Activated naive CD4-positive, alpha-beta T cell treated with anti-CD3 and anti-CD28 coated beads, Interleukin-2, amount 50 U/mL, for 72 hours (primary cell): ENCODE measurements at regions not wholly inside any gene's neighbourhood (a gene's known extent, or its start where the extent isn't known, plus 50 kb on each side); places are given as distances from the start of the nearest gene placed in this dataset.

Source experiments
- ATAC-seq, 2 donors: fragments of 150-1000 bp; cut with Tn5 transposase; 2 replicates each; pipeline ENCODE4 v1.10.0; 2021; ENCODE audit warnings: mild to moderate bottlenecking in 2 of 2, moderate library complexity in 2 of 2
- DNase-seq, 2 donors: peaks; one replicate each; pipeline ENCODE4 v3.0.0; 2021 to 2022; ENCODE audit warnings: low spot score in 2 of 2
- H3K27ac Mint-ChIP-seq, 2 donors: one replicate each; pipeline ENCODE4 v1.8.0; 2022; ENCODE audit warnings: mild to moderate bottlenecking in 2 of 2, mixed read lengths in 2 of 2
- H3K36me3 Mint-ChIP-seq, 2 donors: one replicate each; pipeline ENCODE4 v1.8.0; 2022; ENCODE audit warnings: mixed read lengths in 2 of 2
- H3K9me3 Mint-ChIP-seq, 2 donors: one replicate each; pipeline ENCODE4 v1.8.0; 2022; ENCODE audit warnings: mixed read lengths in 2 of 2

DNA sequence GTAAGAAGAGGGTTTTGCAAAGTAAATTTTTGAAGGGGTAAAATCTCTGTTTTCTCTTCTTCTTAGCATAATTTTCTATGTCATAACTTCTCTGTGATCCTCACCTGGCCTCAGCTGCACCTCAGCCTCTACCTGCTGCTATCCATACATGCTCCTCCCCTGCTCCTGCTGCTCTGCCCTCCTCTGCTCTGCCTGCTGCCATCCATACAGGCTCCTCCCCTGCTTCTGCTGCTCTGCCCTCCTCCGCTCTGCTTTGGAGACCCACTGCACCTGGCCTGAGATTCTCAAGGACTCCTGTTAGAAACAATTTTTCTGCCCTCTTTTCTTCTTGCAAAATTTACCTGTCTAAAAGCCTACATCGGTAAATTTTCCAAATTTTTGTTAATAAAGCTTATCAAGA is 388.6 kb upstream of the PITX2 start:
- H3K36me3 Mint-ChIP-seq = no peaks in the 10 kb centered on the region
- H3K9me3 Mint-ChIP-seq = no peaks in the 10 kb centered on the region
- no peak overlapping the region for H3K27ac Mint-ChIP-seq
- no peak for DNase-seq
- no peak for ATAC-seq

DNA sequence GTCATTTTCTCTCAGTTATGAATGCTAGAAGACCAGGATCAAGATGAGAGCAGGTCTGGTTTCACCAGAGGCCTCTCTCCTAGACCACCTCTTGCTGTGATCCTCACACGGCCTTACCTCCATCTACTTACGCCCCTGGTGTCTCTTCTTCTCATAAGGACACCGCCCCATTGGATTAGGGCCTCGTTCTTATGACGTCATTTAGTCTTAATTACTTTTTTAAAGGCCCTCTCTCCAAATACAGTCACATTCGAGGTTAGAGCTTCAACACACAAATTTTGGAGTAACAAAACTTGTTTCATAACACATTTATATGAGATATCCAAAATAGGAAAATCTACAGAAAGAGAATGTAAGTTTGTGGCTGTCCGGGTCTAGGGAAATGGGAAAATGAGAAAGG is 391.0 kb upstream of the PITX2 start:
- no peak for DNase-seq
- no peak for ATAC-seq
- no peaks in the 10 kb centered on the region for H3K36me3 Mint-ChIP-seq
- no peak overlapping the region for H3K27ac Mint-ChIP-seq
- no peaks in the 10 kb centered on the region for H3K9me3 Mint-ChIP-seq

DNA sequence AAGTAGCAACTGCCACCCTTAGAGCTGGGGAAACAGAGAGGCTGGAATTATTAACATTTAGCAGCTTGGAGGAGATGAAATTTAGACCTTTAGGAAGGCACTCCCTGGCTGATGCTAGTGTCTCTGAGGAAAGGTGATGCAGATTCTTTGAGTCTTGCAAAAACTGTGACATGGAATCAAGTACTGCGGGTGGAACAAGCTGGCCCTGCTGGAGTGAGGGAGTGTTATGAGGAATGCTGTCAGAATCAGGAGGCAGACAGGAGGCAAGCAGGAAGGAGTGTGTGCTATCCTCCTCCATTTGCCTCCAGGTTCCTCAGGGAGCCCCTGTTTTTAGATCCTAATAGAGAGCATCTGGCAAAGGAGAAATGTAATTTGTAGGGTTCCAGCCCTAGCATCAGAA is 391.7 kb upstream of the PITX2 start:
- ATAC-seq = no peak
- no peaks in the 10 kb centered on the region for H3K9me3 Mint-ChIP-seq
- no peaks in the 10 kb centered on the region for H3K36me3 Mint-ChIP-seq
- no peak overlapping the region for H3K27ac Mint-ChIP-seq
- DNase-seq = no peak

DNA sequence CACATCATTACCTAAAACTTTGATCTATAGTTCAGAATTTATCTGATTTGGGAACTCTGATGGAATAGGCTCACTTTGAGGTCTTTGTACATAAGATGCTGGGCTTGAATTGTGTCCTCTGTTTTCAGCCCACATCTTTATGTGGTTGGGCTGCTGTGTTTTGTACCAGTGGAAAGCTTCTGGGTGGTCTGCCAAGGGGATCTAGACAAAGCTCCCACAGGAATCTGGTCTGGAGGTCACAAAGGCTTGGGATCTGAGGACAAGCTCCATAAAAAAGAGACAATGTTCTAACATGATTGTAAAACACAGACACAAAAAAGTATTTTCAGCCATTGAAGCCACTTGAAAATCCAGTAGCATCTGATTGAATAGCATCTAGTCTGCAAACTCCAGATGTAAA is 393.5 kb upstream of the PITX2 start:
- H3K36me3 Mint-ChIP-seq = no peaks in the 10 kb centered on the region
- no peak for DNase-seq
- H3K27ac Mint-ChIP-seq = no peak overlapping the region
- ATAC-seq = no peak
- H3K9me3 Mint-ChIP-seq = no peaks in the 10 kb centered on the region

DNA sequence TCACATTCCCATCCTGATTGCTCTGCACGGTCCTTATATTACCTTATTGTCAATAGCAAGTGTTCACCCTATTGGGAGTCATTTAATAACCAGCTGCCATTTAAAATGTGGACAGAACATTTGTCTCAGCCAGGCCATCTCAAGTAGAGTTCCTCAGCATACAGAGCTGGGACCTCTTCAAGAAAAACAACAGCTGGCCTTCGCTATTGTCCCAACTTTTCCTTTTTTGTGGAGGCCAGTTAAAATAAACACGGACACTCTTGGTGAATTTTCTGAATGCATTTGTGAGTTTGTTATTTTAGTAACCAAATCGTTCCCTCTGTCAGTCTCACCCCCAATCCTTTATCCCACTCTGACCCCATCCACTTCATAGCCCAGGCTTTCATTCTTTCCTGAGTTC is 395.3 kb upstream of the PITX2 start:
- DNase-seq = no peak
- H3K27ac Mint-ChIP-seq = no peak overlapping the region
- ATAC-seq = no peak
- H3K36me3 Mint-ChIP-seq = no peaks in the 10 kb centered on the region
- H3K9me3 Mint-ChIP-seq = peaks cover 4 to 5% of the 10 kb centered on the region in 2 donors

DNA sequence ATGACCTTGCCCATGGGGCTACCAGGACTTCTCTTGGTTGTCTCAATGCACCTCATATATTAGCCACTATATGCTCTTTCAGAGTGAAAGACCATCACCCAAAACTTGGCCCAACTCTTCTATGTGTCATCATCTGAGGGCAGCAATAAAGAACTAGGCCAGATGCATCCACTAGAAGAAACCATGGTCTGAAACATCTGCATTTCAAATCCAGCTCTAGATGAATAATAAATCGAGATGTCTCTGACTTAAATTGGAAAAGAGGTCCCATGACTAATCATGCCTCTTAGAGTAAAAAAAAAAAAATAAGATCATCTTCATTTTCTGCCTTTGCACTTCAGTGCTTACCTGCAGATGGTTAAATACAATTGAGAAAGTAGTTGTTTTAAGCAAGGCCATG is 397.6 kb upstream of the PITX2 start:
- Mint-ChIP-seq H3K27ac (no peak overlapping the region), H3K36me3 (no peaks in the 10 kb centered on the region), H3K9me3 (peaks cover 8 to 10% of the 10 kb centered on the region in 2 donors)
- ATAC-seq (no peak), DNase-seq (no peak)

DNA sequence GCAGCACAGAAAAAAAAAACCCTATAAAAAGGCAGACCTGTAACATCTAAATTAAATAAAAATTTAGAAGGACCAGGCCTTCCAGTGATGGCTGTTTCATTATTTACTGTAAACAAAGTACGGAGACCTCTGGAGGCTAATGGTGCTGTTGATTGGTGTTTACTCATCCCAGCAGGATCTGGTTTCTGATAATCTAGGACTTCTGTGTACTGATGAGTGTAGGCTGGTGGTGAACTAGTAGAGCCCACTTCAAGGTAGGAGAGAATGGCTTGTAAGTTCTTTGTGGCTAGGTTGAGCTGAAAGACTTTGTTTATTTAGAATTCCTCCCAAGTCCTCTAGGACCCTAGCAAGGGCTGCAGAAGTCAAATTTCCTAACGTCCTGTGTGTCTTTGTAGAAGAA is 398.1 kb upstream of the PITX2 start:
- Mint-ChIP-seq H3K36me3 (no peaks in the 10 kb centered on the region), H3K27ac (no peak overlapping the region), H3K9me3 (peaks cover 8 to 12% of the 10 kb centered on the region in 2 donors)
- no peak for ATAC-seq
- DNase-seq = no peak

DNA sequence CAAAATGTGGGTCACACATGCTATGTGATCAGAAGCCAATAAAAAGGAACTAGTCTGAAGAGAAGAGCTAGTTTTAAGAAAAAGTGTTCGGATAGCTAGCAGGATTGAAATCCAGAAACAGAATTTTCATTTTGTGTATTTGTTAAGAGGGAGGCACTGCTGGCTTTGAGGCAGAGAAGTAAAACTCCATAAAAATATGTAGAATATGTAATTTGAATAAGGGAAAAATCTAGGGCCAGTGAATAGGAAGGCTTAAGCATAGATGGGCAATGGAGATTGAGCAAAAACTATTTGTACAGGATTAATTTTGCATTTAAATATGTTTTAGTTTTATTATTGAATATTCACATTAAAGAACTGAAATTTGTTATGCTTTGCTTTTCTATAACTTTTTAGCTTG is 399.9 kb upstream of the PITX2 start:
- Mint-ChIP-seq H3K36me3 (no peaks in the 10 kb centered on the region), H3K27ac (no peak overlapping the region), H3K9me3 (peaks cover 8 to 15% of the 10 kb centered on the region in 2 donors)
- no peak for ATAC-seq
- no peak for DNase-seq

DNA sequence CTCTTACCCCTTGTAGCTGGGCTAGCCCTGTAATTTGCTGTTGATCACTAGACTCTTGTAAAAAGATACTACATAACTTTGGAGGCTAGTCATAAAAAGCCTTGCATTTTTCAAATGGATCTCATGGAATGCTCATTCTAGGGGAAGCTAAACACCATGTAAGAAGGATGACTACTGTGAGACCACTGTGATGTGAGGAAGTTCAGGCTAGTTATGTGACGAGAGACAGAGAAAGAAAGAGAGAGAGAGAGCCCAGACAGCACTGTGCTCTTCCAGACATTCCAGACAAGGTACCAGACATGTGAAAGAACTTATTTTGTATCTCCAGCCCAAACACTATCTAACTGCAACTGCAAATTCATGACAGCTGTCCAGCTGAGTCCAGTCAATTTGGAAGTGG is 404.6 kb upstream of the PITX2 start:
- no peaks in the 10 kb centered on the region for H3K36me3 Mint-ChIP-seq
- peaks cover 12 to 15% of the 10 kb centered on the region in 2 donors for H3K9me3 Mint-ChIP-seq
- ATAC-seq (no peak), DNase-seq (no peak)
- H3K27ac Mint-ChIP-seq = no peak overlapping the region

DNA sequence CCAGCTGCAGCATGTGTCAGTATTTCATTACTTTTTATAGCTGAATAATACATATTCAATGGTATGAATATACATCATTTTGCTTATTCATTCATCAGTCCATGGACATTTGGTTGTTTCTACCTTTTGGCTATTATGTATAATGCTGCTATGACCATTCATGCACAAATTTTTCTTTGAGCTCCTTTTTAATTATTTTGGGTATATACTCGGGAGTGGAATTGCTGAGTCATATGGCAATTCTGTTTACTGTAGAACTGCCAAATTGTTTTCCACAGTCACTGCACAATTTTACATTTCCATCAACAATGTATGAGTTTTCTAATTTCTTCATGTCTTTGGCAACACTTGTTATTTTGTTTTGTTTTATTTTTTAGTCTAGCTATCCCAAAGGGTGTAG is 405.9 kb upstream of the PITX2 start:
- Mint-ChIP-seq H3K36me3 (no peaks in the 10 kb centered on the region), H3K27ac (no peak overlapping the region), H3K9me3 (peaks cover 10 to 11% of the 10 kb centered on the region in 2 donors)
- DNase-seq = no peak
- ATAC-seq = no peak

DNA sequence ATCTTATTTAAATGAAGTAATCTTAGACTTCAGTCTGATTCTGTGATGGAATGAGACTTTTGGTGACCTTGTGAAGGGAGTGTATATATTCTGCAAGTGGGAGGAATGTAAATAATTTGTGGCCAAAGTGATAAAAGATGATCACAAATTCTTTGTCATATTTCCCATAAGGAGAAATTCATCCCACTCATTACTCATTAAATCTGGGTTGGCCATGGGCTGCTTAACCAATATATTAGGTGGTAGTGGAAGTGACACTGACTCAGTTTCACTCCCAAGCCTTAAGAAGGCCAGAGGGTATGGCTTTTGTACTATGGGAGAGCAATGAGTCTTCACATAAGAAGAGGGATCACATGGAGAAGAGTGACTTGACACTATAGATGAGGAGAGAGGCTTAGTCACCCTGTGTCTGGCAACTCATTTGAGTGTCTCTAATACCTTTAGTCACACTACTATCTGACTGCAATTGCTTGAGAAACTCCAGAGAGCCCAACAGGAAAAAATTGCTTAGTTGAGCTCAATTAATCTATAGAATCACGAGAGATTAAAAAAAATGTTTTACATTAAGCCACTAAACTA is 408.2 kb upstream of the PITX2 start:
- ATAC-seq = no peak
- Mint-ChIP-seq H3K27ac (no peak overlapping the region), H3K36me3 (no peaks in the 10 kb centered on the region), H3K9me3 (peaks cover 5 to 7% of the 10 kb centered on the region in 2 donors)
- DNase-seq = no peak

DNA sequence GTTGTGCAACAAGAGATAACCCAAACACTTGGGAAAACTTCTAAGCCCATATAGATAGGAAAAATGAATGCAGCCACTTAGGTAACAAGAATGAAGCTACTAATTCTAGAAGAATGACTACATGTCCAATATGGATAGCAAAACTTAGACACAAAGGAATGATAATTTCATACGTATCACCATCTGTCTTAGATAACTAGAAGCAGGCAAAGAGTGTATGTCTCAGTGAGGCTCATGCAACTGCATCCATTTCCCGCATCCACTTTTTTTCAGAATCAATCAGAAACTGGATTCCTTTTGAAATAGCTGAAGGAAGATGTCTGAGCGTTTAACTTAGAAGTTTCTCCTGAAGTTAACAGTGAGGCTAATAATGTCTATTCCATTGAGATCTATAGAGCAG is 408.7 kb upstream of the PITX2 start:
- no peak for ATAC-seq
- DNase-seq = no peak
- no peaks in the 10 kb centered on the region for H3K36me3 Mint-ChIP-seq

DNA sequence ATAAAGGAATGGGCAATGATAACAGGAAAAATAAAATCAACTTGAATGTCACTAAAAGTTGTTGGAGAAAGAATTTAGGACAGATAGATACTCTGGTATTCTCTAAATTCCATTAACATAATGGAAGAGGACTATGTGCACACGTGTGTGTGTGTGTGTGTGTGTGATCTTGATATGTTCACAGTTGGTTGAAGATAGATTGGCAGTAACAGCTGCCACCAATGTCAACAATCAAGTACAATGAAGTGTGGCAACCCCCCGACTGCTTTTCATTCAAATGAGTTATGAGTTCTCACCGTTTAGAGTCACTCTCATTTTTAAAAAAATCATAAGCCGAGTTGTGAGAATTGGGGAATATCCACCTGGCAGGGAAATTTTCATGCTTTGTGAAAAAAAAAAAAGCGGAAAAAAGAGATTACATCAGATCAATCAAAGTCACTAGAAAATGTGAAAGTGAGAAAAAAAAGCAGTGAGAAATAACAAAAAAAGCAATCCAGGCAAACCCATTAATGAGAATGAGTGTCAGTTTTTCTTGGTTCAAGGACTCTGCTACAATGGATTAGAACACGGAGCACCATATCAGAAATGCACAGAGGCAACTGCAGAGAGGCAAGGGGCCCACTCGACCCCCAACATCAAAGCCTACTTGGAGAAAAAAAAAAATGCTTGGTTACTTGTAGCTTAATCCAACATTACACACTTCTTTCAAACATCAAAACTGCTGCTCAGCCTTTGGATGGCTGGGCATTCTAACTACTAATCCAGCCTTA is 414.9 kb upstream of the PITX2 start:
- H3K9me3 Mint-ChIP-seq = peaks cover 0 to 3% of the 10 kb centered on the region in 2 donors
- H3K36me3 Mint-ChIP-seq = no peaks in the 10 kb centered on the region
- H3K27ac Mint-ChIP-seq = peak overlapping the region in 1 of 2 donors; percentile 13
- ATAC-seq = no peak
- no peak for DNase-seq

More for the DNA sequence above, 408.7 kb upstream of the PITX2 start:
- Mint-ChIP-seq H3K27ac (no peak overlapping the region), H3K9me3 (peaks cover 3 to 7% of the 10 kb centered on the region in 2 donors)

DNA sequence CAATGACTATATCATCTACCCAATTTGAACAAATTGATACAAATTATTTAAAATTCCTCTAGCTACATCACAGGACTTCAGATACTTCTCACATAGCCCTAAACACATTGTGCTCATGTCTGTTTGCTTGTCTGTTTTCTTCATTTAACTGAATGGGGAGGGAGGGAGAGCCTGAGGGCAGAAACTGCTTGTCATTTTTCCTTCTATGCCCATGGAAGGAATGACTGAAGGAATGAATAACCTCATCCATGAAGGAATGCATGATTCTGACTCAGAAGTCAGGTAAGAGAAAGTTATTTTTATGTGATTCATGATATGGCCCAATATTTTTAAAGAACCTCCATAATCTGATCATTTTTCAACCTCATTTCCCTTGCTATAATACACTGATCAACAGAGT is 418.0 kb upstream of the PITX2 start:
- DNase-seq (no peak), ATAC-seq (no peak)
- H3K36me3 Mint-ChIP-seq = no peaks in the 10 kb centered on the region
- H3K9me3 Mint-ChIP-seq = peaks cover 0 to 9% of the 10 kb centered on the region in 2 donors
- no peak overlapping the region for H3K27ac Mint-ChIP-seq

DNA sequence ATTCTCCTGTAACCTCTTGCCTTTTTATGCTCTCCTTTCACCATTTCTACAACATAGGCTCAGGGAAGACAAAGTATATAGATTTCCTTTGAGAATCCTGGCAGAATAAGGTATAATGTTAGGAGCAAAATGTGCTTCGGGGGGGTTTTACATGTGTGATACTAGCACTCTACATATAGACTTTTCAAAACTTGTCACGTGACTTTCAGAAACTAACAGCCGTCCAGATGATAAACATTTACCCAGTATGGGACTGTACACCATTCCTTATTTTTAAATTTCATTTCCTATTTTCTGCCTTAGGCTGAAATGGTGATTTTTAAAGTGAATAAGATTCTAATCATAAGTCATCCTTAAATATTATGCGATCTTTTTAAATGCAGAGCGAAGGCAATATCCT is 420.4 kb upstream of the PITX2 start:
- no peak overlapping the region for H3K27ac Mint-ChIP-seq
- no peak for DNase-seq
- H3K9me3 Mint-ChIP-seq = peaks cover 4 to 19% of the 10 kb centered on the region in 2 donors
- ATAC-seq = no peak
- H3K36me3 Mint-ChIP-seq = no peaks in the 10 kb centered on the region

DNA sequence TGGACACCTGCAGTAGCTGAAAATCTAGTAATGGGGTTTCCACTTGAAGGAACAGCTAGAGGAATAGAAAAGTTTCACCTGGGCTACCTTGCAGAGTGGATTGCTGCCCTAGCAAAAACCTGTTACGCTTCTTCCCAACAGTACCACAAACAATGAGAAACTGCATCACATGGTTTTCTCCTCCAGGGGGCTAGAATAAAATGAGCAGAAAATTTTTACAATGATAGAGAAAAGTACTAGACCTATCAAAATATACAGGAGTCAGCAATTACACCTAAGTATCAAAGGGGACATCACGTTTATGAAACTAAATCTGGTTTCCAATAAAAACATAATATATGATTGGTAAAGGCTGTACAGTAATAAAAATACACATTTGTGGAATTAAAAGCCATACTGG is 423.1 kb upstream of the PITX2 start:
- no peak for DNase-seq
- no peak for ATAC-seq
- H3K36me3 Mint-ChIP-seq = peaks cover 0 to 7% of the 10 kb centered on the region in 2 donors
- H3K27ac Mint-ChIP-seq = no peak overlapping the region
- peaks cover 16 to 38% of the 10 kb centered on the region in 2 donors for H3K9me3 Mint-ChIP-seq

DNA sequence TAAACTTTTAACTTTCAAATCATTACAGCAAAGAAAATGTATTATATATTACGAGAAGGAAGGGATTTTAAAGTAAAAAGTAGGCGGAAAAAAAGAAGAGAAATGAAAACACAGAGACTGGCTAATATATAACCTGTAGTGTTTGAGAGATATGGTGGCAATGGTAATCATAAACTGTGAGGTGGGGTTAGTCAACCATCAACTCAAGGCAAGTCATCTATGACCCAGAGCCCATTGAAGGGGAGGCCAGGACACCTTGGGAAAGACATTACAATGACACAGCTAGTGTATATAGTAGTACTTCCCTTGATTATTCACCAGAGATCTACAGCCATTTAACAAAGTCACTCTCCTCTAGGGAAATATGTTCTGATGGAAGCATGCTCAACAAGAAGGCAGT is 423.9 kb upstream of the PITX2 start:
- peaks cover 0 to 7% of the 10 kb centered on the region in 2 donors for H3K36me3 Mint-ChIP-seq
- H3K27ac Mint-ChIP-seq = no peak overlapping the region
- DNase-seq = no peak
- ATAC-seq = no peak
- peaks cover 23 to 44% of the 10 kb centered on the region in 2 donors for H3K9me3 Mint-ChIP-seq

DNA sequence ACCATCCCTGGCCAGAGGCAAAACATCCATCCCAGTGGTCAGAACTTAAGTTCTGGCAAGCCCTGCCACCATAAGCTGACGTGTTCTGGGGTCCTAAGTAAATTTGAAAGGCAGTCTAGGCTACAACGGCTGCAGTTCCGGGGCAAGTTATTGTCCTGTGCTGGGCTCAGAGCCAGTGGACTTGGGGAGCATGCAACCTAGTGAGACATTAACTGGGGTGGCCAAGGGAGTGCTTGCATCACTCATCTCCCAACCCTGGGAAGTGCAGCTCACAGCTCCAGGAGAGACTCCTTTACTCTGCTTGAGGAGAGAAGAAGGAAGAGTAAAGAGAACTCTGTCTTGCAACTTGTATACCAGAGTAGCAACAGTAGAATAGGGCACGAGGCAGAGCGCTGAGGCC is 425.4 kb upstream of the PITX2 start:
- H3K27ac Mint-ChIP-seq = no peak overlapping the region
- H3K9me3 Mint-ChIP-seq = peaks cover 23 to 50% of the 10 kb centered on the region in 2 donors
- ATAC-seq = no peak
- peaks cover 0 to 12% of the 10 kb centered on the region in 2 donors for H3K36me3 Mint-ChIP-seq
- no peak for DNase-seq
